Astrocyte of the hippocampus (primary cell): ENCODE measurements at regions not wholly inside any gene's neighbourhood (a gene's known extent, or its start where the extent isn't known, plus 50 kb on each side); places are given as distances from the start of the nearest gene placed in this dataset.

Experiments used
- DNase-seq: peaks from one replicate; pipeline ENCODE4 v3.0.0; 2011; ENCODE audit warnings: low read depth, low spot score

GRCh38 chr17:13986855-13987254 lies 82.4 kb upstream of the COX10 start:
- no peak for DNase-seq

GRCh38 chr17:13989138-13989537 lies 80.2 kb upstream of the COX10 start:
- no peak for DNase-seq

- no peak for DNase-seq
Observed at GRCh38 chr17:13993106-13993505, 76.2 kb upstream of the COX10 start.

GRCh38 chr17:13994050-13994449 lies 75.3 kb upstream of the COX10 start:
- no peak for DNase-seq

GRCh38 chr17:13995856-13996271 lies 73.4 kb upstream of the COX10 start:
- DNase-seq = no peak

- no peak for DNase-seq
Observed at GRCh38 chr17:13996276-13996675, 73.0 kb upstream of the COX10 start.

GRCh38 chr17:13996748-13997147 lies 72.6 kb upstream of the COX10 start:
- no peak for DNase-seq

- DNase-seq = no peak
Observed at GRCh38 chr17:14004927-14005620, 64.2 kb upstream of the COX10 start.

- no peak for DNase-seq
Observed at GRCh38 chr17:14006249-14006942, 62.9 kb upstream of the COX10 start.

- DNase-seq = no peak
Observed at GRCh38 chr17:14007951-14008350, 61.4 kb upstream of the COX10 start.

GRCh38 chr17:14011036-14011692 lies 58.1 kb upstream of the COX10 start:
- no peak for DNase-seq

GRCh38 chr17:14011740-14012405 lies 57.4 kb upstream of the COX10 start:
- peak; percentile 48 for DNase-seq

GRCh38 chr17:14014657-14015056 lies 54.6 kb upstream of the COX10 start:
- peak; percentile 62 for DNase-seq

- DNase-seq = no peak
Observed at GRCh38 chr17:14015271-14015670, 54.0 kb upstream of the COX10 start.

GRCh38 chr17:14016858-14017257 lies 52.4 kb upstream of the COX10 start:
- DNase-seq = no peak

- peak; percentile 29 for DNase-seq
Observed at GRCh38 chr17:14019186-14019956, 49.9 kb upstream of the COX10 start.
